ENCODE measurements at regions not wholly inside any gene's neighbourhood (a gene's known extent, or its start where the extent isn't known, plus 50 kb on each side); places are given as distances from the start of the nearest gene placed in this dataset.

DNA sequence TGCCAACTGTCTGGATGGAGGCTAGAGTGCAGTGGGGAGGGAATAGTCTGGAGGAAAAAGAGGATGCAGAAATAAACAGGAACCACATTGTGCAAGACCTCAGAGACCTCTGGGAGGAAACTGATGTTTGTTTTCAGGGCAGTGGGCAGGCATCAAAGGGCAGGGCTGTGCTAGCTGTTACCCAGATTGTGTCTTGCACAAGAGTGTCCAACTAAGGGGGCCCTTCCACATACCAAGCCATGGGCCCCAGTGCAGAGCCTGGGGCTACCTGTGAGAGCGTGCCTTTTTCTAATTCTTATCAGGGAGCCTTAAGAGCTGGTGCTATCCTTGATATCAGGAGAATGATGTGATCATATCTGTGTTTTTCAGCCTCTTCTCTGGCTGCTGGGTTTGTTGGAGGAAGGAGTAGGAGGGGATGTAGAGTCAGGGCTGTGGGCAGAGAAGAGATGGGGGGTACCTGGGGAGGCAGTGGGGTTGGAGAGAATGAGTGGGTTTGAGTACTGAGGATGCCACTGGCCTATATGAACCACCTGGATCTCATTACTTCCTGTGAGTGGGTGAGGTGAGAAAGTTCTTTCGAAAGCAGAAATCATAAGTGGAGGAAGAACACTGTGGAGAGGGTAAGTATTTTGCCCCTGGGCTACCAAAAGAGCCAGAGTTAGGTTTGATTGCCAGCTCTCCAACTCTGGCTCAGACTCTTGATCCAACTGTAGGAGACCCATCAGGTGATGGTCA is 259.2 kb upstream of the CRY1 start (continued):
- TF ChIP-seq, protein P1, sequence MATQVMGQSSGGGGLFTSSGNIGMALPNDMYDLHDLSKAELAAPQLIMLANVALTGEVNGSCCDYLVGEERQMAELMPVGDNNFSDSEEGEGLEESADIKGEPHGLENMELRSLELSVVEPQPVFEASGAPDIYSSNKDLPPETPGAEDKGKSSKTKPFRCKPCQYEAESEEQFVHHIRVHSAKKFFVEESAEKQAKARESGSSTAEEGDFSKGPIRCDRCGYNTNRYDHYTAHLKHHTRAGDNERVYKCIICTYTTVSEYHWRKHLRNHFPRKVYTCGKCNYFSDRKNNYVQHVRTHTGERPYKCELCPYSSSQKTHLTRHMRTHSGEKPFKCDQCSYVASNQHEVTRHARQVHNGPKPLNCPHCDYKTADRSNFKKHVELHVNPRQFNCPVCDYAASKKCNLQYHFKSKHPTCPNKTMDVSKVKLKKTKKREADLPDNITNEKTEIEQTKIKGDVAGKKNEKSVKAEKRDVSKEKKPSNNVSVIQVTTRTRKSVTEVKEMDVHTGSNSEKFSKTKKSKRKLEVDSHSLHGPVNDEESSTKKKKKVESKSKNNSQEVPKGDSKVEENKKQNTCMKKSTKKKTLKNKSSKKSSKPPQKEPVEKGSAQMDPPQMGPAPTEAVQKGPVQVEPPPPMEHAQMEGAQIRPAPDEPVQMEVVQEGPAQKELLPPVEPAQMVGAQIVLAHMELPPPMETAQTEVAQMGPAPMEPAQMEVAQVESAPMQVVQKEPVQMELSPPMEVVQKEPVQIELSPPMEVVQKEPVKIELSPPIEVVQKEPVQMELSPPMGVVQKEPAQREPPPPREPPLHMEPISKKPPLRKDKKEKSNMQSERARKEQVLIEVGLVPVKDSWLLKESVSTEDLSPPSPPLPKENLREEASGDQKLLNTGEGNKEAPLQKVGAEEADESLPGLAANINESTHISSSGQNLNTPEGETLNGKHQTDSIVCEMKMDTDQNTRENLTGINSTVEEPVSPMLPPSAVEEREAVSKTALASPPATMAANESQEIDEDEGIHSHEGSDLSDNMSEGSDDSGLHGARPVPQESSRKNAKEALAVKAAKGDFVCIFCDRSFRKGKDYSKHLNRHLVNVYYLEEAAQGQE (IDR thresholded peaks at IDR 0.05; ENCODE audit: borderline replicate concordance in 1 of 2, low read depth in 1 of 2, low read length in 2 of 2), result peak in 1 of 2 experiments; percentile 64; a peak in 1 of 4 replicates
- TF ChIP-seq KMT2A (CRISPR knock-in tag; IDR thresholded peaks at IDR 0.05), result no peak
- no peak; the same call in 1 of the 2 replicates for TF ChIP-seq MIER2 (CRISPR knock-in tag; IDR thresholded peaks at IDR 0.05)
- no peak for TF ChIP-seq ZNF136 (CRISPR knock-in tag; IDR thresholded peaks at IDR 0.05; ENCODE audit: low read depth)
- peak; percentile 54; the same call in 1 of the 2 replicates for TF ChIP-seq ZBTB20 (CRISPR knock-in tag; IDR thresholded peaks at IDR 0.05; ENCODE audit: borderline replicate concordance, low read depth)
- TF ChIP-seq ZSCAN29 (CRISPR knock-in tag; conservative IDR thresholded peaks at IDR 0.05), result 0 out of 2 replicates have a peak, but pooled peaks have one; percentile 46
- peak; percentile 76 to 93; a peak in 3 of 4 replicates for TF ChIP-seq EP300 (IDR thresholded peaks at IDR 0.05; ENCODE audit: low read depth in 2 of 2, low read length in 2 of 2)
- TF ChIP-seq EP300 (CRISPR knock-in tag; IDR thresholded peaks at IDR 0.05; ENCODE audit: borderline replicate concordance), result peak; percentile 94
- TF ChIP-seq, protein P2, sequence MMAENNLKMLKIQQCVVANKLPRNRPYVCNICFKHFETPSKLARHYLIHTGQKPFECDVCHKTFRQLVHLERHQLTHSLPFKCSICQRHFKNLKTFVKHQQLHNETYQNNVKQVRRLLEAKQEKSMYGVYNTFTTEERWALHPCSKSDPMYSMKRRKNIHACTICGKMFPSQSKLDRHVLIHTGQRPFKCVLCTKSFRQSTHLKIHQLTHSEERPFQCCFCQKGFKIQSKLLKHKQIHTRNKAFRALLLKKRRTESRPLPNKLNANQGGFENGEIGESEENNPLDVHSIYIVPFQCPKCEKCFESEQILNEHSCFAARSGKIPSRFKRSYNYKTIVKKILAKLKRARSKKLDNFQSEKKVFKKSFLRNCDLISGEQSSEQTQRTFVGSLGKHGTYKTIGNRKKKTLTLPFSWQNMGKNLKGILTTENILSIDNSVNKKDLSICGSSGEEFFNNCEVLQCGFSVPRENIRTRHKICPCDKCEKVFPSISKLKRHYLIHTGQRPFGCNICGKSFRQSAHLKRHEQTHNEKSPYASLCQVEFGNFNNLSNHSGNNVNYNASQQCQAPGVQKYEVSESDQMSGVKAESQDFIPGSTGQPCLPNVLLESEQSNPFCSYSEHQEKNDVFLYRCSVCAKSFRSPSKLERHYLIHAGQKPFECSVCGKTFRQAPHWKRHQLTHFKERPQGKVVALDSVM (CRISPR knock-in tag; IDR thresholded peaks at IDR 0.05), result no peak
- TF ChIP-seq SNRNP70 (IDR thresholded peaks at IDR 0.05; ENCODE audit: low read depth, low read length), result no peak
- TF ChIP-seq PAF1 (CRISPR knock-in tag; IDR thresholded peaks at IDR 0.05), result no peak
- no peak for TF ChIP-seq DNMT1 (CRISPR knock-in tag; IDR thresholded peaks at IDR 0.05)
- TF ChIP-seq BHLHE40 (IDR thresholded peaks at IDR 0.05; ENCODE audit: low read length), result peak; percentile 35; the same call in 1 of the 2 replicates
- 0 out of 2 replicates have a peak, but pooled peaks have one; percentile 43 for TF ChIP-seq ZNF557 (CRISPR knock-in tag; IDR thresholded peaks at IDR 0.05)
- TF ChIP-seq ZMYM4 (CRISPR knock-in tag; IDR thresholded peaks at IDR 0.05), result no peak
- TF ChIP-seq JUND (CRISPR knock-in tag; IDR thresholded peaks at IDR 0.05), result no peak
- no peak for TF ChIP-seq ZNF33A (CRISPR knock-in tag; IDR thresholded peaks at IDR 0.05; ENCODE audit: borderline replicate concordance)
- TF ChIP-seq DR1 (CRISPR knock-in tag; IDR thresholded peaks at IDR 0.05), result no peak
- TF ChIP-seq ZNF256 (CRISPR knock-in tag; conservative IDR thresholded peaks at IDR 0.05), result no peak
- TF ChIP-seq TCF7L2 (IDR thresholded peaks at IDR 0.05; ENCODE audit: low read depth, low read length), result 0 out of 2 replicates have a peak, but pooled peaks have one; percentile 60
- no peak for TF ChIP-seq ZNF10 (CRISPR knock-in tag; IDR thresholded peaks at IDR 0.05; ENCODE audit: borderline replicate concordance, low read depth)
- TF ChIP-seq, protein P3, sequence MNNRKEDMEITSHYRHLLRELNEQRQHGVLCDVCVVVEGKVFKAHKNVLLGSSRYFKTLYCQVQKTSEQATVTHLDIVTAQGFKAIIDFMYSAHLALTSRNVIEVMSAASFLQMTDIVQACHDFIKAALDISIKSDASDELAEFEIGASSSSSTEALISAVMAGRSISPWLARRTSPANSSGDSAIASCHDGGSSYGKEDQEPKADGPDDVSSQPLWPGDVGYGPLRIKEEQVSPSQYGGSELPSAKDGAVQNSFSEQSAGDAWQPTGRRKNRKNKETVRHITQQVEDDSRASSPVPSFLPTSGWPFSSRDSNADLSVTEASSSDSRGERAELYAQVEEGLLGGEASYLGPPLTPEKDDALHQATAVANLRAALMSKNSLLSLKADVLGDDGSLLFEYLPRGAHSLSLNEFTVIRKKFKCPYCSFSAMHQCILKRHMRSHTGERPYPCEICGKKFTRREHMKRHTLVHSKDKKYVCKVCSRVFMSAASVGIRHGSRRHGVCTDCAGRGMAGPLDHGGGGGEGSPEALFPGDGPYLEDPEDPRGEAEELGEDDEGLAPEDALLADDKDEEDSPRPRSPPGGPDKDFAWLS (CRISPR knock-in tag; IDR thresholded peaks at IDR 0.05; ENCODE audit: borderline replicate concordance), result no peak
- no peak for TF ChIP-seq KDM3A (CRISPR knock-in tag; IDR thresholded peaks at IDR 0.05; ENCODE audit: low read depth)
